GM21723 (cell line): ENCODE measurements at regions not wholly inside any gene's neighbourhood (a gene's known extent, or its start where the extent isn't known, plus 50 kb on each side); places are given as distances from the start of the nearest gene placed in this dataset.
A peak's percentile ranks its signal among the peaks of the same experiment; 100 is the strongest.
"Not testable (repeated sequence)": the region's sequence is repeated elsewhere in the genome, so short reads cannot be mapped to it uniquely, and the experiment has no call there.

Experiments
- ATAC-seq: cut with Tn5 transposase; IDR thresholded peaks from one replicate; pipeline ENCODE4 v1.9.1; 2021; ENCODE audit warnings: mild to moderate bottlenecking, moderate library complexity; ENCODE audit not compliant: unreplicated experiment

- ATAC-seq: no peak
These were observed 351.1 kb upstream of the DAB2 start for GRCh38 chr5:39775797-39776365.

DNA sequence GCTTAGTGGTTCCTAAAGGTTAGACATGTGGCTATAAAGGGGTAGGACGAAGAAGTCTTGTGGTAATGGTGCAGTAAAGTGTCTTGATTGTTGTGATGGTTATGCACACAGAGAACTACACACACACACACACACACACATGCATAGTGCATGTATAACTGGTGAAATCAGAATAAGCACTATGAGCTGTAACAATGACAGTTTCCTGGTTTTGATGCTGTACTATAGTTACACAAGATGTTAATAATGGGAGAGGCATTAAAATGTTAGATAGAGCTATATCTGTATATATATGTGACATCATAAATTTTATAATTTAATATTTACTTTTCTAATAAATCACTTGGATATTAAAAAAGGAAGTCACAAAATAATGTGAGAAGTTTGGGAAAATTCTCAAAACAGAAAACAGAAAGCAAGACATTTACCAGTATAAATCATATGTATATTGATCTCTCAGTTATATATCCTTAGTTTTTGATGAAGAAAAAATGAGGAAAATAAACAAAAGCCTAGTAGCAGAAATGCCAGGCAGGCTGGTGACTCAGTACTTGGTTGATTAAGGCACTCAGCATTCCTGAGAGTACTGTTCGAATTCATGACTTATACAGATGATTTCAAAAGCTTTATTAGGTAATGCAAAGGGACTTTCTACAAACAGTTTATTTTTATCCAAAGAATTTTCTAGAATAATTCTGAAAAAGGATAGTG, 350.5 kb upstream of the DAB2 start:
- no peak for ATAC-seq

DNA sequence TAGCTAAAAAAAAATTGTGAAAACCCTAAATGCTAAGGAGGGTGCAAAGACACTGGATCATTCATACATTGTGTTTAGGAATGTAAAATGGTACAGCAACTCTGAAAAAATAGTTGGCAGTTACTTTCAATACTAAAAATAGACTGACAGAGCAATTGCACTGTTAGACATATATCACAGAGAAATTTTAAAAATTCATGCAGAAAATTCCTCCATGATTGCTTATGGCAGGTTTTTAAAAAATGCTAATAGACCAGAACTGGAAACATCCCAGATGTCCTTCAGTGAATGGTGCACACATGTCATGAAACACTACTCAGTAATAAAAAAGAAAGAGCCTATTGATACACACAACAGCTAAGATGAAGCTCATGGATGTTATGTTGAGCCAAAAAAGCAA, 349.8 kb upstream of the DAB2 start:
- no peak for ATAC-seq

- no peak for ATAC-seq
These were observed 347.5 kb upstream of the DAB2 start for GRCh38 chr5:39772307-39772706.

DNA sequence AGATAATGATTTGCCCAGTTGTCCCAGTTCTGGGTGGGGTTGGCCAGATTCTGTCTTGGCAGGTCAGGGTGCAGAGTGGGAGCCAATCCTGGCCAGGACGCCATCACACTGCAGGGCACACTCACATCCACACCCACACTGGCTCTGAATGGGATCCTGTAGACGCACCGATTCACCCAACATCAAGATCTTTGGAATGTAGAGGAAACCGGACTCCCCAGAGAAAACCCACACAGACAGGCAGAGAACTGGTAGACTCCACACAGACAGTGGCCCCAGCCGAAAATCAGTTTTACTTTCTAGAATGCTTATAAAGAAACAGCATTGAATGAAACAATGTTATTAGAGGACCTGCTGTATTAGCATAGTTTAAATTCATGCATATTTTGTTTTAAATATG, 343.1 kb upstream of the DAB2 start:
- no peak for ATAC-seq

DNA sequence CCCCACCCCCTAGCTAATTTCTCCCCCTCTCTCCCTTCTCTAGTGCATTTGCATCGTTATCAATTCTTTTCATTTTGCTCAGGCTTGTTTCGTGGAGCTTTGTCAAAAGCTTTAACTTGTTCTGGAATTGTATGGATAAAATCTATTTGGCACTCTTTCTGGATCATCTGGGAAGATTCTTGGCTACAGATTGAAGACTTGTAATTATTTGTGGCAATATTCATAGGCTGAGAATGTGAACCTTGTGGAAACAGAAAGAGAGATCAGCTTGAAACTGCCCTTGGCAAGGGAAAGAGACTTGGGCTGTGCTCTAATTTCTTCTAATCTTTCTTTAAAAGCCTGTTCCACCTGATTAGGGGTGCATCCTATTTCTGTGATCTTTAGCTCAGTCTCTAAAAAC, 340.6 kb upstream of the DAB2 start:
- no peak for ATAC-seq

DNA sequence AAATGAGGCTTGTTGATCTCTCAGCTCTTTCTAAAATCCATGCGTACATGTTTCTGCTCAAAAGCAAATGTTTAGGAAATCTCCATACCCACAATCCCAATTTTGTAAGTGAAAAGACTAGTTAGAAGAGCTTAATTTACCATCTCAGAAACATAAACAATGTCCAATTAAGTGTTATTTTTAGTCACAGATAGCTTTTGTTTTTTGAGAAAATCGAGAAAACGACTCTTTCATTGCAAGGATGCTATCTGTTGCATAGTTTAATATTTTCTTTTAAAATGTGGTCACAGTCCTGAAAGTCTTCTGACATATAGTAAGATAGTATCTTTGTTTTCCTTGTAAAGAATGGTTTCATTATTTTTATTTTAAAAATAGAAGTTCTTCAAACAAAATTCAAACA, 338.0 kb upstream of the DAB2 start:
- no peak for ATAC-seq

- ATAC-seq: no peak
These were observed 336.6 kb upstream of the DAB2 start for GRCh38 chr5:39761199-39761950.

GRCh38 chr5:39760385-39761198, 335.8 kb upstream of the DAB2 start:
- no peak for ATAC-seq

- peak; percentile 55 for ATAC-seq
These were observed 334.9 kb upstream of the DAB2 start for GRCh38 chr5:39759701-39760100.

- ATAC-seq: no peak
These were observed 333.6 kb upstream of the DAB2 start for GRCh38 chr5:39758426-39758825.

GRCh38 chr5:39757131-39757530, 332.4 kb upstream of the DAB2 start:
- no peak for ATAC-seq

GRCh38 chr5:39755986-39756385, 331.2 kb upstream of the DAB2 start:
- ATAC-seq: no peak

DNA sequence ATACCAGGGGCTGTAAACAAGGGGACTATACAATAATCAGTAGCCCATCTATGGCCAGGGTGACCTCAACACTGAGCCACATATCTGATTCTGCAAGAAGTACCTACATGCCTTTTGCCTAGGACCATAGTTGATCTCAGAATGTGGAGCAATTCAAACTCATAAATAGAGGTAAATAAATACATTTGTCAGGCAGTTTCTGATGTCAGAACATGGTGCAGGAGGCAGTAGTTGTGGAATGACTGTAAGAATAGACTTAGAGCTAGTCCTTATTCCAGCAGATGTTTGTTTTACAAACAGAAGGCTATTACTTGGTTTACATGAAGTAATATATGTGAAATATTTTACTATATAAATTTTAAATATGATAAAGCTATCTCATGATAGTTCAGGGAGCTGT, 330.7 kb upstream of the DAB2 start:
- no peak for ATAC-seq

- not testable (repeated sequence) for ATAC-seq
These were observed 329.0 kb upstream of the DAB2 start for GRCh38 chr5:39753747-39754146.

DNA sequence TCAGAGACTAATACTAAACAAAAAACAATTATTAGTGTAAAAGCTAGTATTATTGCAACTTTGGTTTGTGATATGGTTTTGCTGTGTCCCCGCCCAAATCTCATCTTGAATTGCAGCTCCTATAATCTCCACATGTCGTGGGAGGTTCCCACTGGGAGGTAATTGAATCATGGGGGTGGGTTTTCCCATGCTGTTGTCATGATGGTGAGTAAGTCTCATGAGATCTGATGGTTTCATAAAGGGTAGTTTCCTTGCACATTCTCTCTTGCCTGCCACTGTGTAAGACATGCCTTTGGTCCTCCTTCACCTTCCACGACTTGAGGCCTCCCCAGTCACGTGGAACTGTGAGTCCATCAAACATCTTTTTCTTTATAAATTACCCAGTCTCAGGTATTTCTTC, 325.9 kb upstream of the DAB2 start:
- ATAC-seq: no peak

DNA sequence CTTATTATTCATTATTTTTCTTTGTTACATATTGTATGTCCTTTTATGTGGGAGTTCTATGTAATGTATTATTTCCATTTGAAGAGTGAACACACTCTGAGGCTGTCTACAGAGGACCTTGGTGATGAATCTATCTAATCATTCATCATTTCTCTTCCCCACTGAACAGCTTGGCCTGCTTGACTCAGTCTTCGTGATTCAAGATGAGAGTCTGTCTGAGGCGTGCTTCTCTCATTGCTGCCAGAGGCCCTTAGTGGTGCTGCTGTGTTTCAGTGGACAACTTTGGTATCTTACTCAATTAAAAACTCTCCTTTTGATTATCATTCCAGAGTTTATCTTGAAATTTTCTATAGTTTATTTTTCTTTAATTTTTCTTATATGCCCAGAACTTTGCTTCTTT, 318.1 kb upstream of the DAB2 start:
- no peak for ATAC-seq

DNA sequence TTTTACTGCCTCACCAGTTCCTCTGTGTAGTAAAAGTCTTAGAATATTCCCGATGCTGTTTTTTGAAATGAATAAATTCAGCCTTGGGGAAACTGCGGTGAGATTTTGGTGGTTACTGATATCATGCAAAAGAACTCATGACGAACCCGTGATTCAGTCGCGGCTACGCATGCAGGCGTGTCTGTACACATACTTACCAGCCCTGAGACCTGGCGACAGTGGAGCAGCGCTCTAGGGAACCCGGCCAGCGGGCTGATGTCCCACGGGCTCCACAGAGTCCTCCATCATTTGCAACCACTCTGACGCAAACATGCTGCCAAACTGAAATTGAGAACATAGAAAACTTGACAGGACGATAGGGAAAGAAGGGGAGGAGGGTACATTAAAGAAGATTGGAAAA, 315.6 kb upstream of the DAB2 start:
- no peak for ATAC-seq

DNA sequence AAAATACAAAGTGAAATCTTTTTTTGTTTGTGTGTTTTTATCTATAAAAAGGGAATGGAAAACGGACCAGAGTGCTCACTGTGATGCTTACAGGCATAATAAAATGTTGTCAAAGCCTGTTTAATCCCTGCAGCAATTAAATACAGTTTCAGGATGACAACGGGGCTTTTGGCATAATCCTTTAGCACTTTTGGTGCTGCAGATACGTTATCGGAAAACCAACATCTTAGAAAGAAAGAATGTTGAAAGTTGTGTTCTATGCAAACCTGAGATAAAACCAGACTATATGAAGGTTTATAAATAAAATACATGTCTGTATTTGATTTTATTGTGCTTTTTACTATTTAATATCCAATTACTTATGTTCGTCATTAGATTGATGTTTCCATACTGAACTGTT, 307.4 kb upstream of the DAB2 start:
- no peak for ATAC-seq

DNA sequence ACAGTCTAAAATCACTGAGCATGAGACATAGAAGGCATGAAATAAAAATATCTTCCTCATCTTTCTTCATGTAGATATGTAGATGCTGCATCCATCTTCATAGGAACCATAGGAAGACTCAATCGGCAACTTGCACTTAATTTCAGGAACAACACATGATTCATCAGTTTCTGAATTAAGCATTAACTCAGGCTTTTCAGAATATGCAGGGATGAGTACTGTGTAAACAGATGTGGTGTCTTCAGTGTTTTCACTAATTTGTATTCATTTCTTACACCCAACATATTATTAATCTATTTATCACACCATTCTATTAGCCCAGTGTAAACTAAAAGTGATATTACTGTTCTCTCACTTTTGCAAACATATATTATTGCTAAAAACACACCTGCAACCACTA, 305.9 kb upstream of the DAB2 start:
- ATAC-seq: no peak

- no peak for ATAC-seq
These were observed 305.2 kb upstream of the DAB2 start for GRCh38 chr5:39730006-39730405.
